ENCODE measurements at regions not wholly inside any gene's neighbourhood (a gene's known extent, or its start where the extent isn't known, plus 50 kb on each side); places are given as distances from the start of the nearest gene placed in this dataset.

- TF ChIP-seq CTCF (IDR thresholded peaks at IDR 0.05; ENCODE audit: low read depth, low read length), result no peak
- no peak overlapping the region for H3K4me3 ChIP-seq (replicated peaks in 1 of 2; ENCODE audit: low read depth in 2 of 2, low read length in 2 of 2)
- no peak for DNase-seq (ENCODE audit: low read depth in 2 of 2)
Measured at GRCh38 chr5:24290536-24290935, 354.2 kb downstream of the CDH10 start.

- no peak for DNase-seq (ENCODE audit: low read depth in 2 of 2)
- no peak for TF ChIP-seq CTCF (IDR thresholded peaks at IDR 0.05; ENCODE audit: low read depth, low read length)
- no peak overlapping the region for H3K4me3 ChIP-seq (replicated peaks in 1 of 2; ENCODE audit: low read depth in 2 of 2, low read length in 2 of 2)
Measured at GRCh38 chr5:24291916-24292315, 352.9 kb downstream of the CDH10 start.

- DNase-seq (ENCODE audit: low read depth in 2 of 2), result no peak
- TF ChIP-seq CTCF (IDR thresholded peaks at IDR 0.05; ENCODE audit: low read depth, low read length), result no peak
- no peak overlapping the region for H3K4me3 ChIP-seq (replicated peaks in 1 of 2; ENCODE audit: low read depth in 2 of 2, low read length in 2 of 2)
Measured at GRCh38 chr5:24294333-24294732, 350.4 kb downstream of the CDH10 start.

DNA sequence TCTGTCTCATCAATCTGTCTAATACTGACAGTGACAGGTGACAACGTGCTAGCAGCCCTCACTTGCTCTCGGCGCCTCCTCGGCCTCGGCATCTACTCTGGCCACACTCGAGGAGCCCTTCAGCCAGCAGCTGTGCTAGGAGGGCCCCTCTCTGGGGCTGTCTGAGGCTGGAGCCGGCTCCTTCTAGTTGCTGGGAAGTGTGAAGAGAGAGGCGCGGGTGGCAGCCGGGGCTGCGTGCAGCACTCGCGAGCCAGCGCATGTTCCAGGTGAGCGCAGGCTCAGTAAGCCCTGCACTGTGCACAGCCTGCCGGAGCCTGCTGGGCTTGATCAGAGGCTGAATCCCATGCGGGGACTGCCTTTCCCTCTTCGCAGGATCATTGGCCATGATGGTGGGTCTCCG, 330.7 kb downstream of the CDH10 start:
- TF ChIP-seq CTCF (IDR thresholded peaks at IDR 0.05; ENCODE audit: low read depth, low read length), result no peak
- DNase-seq (ENCODE audit: low read depth in 2 of 2), result no peak
- no peak overlapping the region for H3K4me3 ChIP-seq (replicated peaks in 1 of 2; ENCODE audit: low read depth in 2 of 2, low read length in 2 of 2)

DNA sequence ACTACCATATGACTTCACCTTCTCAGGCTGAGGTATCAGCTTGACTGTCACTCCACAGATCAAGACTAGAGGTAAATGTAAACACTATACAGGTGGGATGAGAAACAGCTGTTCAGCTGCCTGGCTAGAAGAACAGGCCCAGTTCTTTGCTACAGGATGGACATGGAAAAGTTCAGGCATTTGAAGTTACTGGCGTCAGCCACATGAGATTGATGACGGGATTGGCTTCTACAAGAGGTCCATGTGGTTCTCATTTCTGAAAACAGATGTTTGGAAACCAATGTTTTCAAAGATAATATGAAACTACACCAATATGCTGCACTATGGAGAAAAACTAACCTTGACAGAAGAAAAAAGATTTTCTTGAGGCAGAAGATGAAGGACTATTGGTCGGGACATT, 324.1 kb downstream of the CDH10 start:
- TF ChIP-seq CTCF (IDR thresholded peaks at IDR 0.05; ENCODE audit: low read depth, low read length), result no peak
- no peak overlapping the region for H3K4me3 ChIP-seq (replicated peaks in 1 of 2; ENCODE audit: low read depth in 2 of 2, low read length in 2 of 2)
- no peak for DNase-seq (ENCODE audit: low read depth in 2 of 2)

GRCh38 chr5:24325306-24325832, 319.4 kb downstream of the CDH10 start:
- H3K4me3 ChIP-seq (replicated peaks in 1 of 2; ENCODE audit: low read depth in 2 of 2, low read length in 2 of 2), result no peak overlapping the region
- DNase-seq (ENCODE audit: low read depth in 2 of 2), result no peak
- no peak for TF ChIP-seq CTCF (IDR thresholded peaks at IDR 0.05; ENCODE audit: low read depth, low read length)

DNA sequence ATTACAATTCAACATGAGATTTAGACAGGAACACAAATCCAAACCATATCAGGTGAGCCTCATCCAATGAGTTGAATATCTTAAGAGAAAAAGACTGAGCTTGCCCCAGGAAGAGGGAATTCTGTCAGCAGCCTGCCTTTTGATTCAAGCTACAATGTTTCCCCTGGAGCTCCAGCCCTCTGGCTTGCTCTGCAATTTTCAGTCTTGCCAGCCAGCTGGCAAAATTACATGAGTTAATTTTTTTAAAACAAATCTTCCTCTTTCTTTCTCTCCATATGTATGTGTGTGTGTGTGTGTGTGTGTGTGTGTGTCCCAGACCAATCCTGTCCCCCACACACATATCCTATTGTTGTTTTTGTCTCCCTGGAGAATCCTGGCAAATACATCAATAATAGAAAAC, 313.2 kb downstream of the CDH10 start:
- no peak for DNase-seq (ENCODE audit: low read depth in 2 of 2)
- H3K4me3 ChIP-seq (replicated peaks in 1 of 2; ENCODE audit: low read depth in 2 of 2, low read length in 2 of 2), result no peak overlapping the region
- TF ChIP-seq CTCF (IDR thresholded peaks at IDR 0.05; ENCODE audit: low read depth, low read length), result no peak

All from cardiac fibroblast (primary cell).